Astrocyte of the cerebellum (primary cell): ENCODE measurements at regions not wholly inside any gene's neighbourhood (a gene's known extent, or its start where the extent isn't known, plus 50 kb on each side); places are given as distances from the start of the nearest gene placed in this dataset.
"Not testable (repeated sequence)": the region's sequence is repeated elsewhere in the genome, so short reads cannot be mapped to it uniquely, and the experiment has no call there.

Experiments
- DNase-seq: peaks from one replicate; pipeline ENCODE4 v3.0.0-alpha.2; 2011; ENCODE audit warnings: low read depth
- H3K4me3 ChIP-seq: 2 replicates; pipeline ENCODE4 v1.5.1; 2011; ENCODE audit warnings: mild to moderate bottlenecking, low read depth, low read length, moderate library complexity
- in situ Hi-C: cut with HindIII; loops from 2 replicates; pipeline ENCODE4 v1.10.0; 2017; ENCODE audit warnings: low sequenced_read_pairs

- DNase-seq, H3K4me3 ChIP-seq, in situ Hi-C loops: not testable (repeated sequence)
Measured at GRCh38 chrX:3882553-3882920, 169.1 kb upstream of the PRKX start.

- H3K4me3 ChIP-seq, DNase-seq, in situ Hi-C loops: not testable (repeated sequence)
Measured at GRCh38 chrX:3881898-3882552, 168.6 kb upstream of the PRKX start.

- DNase-seq, H3K4me3 ChIP-seq, in situ Hi-C loops: not testable (repeated sequence)
Measured at GRCh38 chrX:3881255-3881895, 167.9 kb upstream of the PRKX start.

- H3K4me3 ChIP-seq, DNase-seq, in situ Hi-C loops: not testable (repeated sequence)
Measured at GRCh38 chrX:3876393-3876792, 162.9 kb upstream of the PRKX start.

- H3K4me3 ChIP-seq, DNase-seq, in situ Hi-C loops: not testable (repeated sequence)
Measured at GRCh38 chrX:3875638-3876037, 162.2 kb upstream of the PRKX start.

- in situ Hi-C loops, H3K4me3 ChIP-seq, DNase-seq: not testable (repeated sequence)
Measured at GRCh38 chrX:3872226-3872879, 158.9 kb upstream of the PRKX start.

GRCh38 chrX:3867067-3867831 is 153.8 kb upstream of the PRKX start:
- DNase-seq, in situ Hi-C loops, H3K4me3 ChIP-seq: not testable (repeated sequence)

- DNase-seq, in situ Hi-C loops, H3K4me3 ChIP-seq: not testable (repeated sequence)
Measured at GRCh38 chrX:3858332-3858731, 144.9 kb upstream of the PRKX start.

- in situ Hi-C loops, DNase-seq: not testable (repeated sequence)
- H3K4me3 ChIP-seq, result peak overlapping the region; percentile 41
Measured at GRCh38 chrX:3843522-3844145, 130.2 kb upstream of the PRKX start.

- in situ Hi-C loops, DNase-seq: not testable (repeated sequence)
- peak overlapping the region; percentile 41 for H3K4me3 ChIP-seq
Measured at GRCh38 chrX:3842822-3843521, 129.5 kb upstream of the PRKX start.

GRCh38 chrX:3838754-3839153 is 125.3 kb upstream of the PRKX start:
- H3K4me3 ChIP-seq, in situ Hi-C loops, DNase-seq: not testable (repeated sequence)

GRCh38 chrX:3837958-3838643 is 124.7 kb upstream of the PRKX start:
- DNase-seq, in situ Hi-C loops, H3K4me3 ChIP-seq: not testable (repeated sequence)

- in situ Hi-C loops, DNase-seq, H3K4me3 ChIP-seq: not testable (repeated sequence)
Measured at GRCh38 chrX:3837211-3837610, 123.8 kb upstream of the PRKX start.

- DNase-seq, in situ Hi-C loops, H3K4me3 ChIP-seq: not testable (repeated sequence)
Measured at GRCh38 chrX:3833761-3834542, 120.5 kb upstream of the PRKX start.

GRCh38 chrX:3830020-3830419 is 116.6 kb upstream of the PRKX start:
- in situ Hi-C loops, DNase-seq, H3K4me3 ChIP-seq: not testable (repeated sequence)
